HCT116 (cell line): ENCODE measurements at regions not wholly inside any gene's neighbourhood (a gene's known extent, or its start where the extent isn't known, plus 50 kb on each side); places are given as distances from the start of the nearest gene placed in this dataset.

Experiments used
- ATAC-seq: fragments of 200-7000 bp; cut with Tn5 transposase; 2 replicates; pipeline ENCODE4 v1.9.1; 2020; ENCODE audit warnings: mild to moderate bottlenecking, moderate library complexity
- BruUV-seq: library from RNA; stranded (reverse); fragments of 400-500 nt; replicated peaks from 2 replicates; lab custom pipeline; 2021; lab: Mats Ljungman, UMichigan
- CTCF ChIA-PET: fragments of 300-600 bp; sonication (Branson Sonifier 250); formaldehyde crosslinking; loops from one replicate; lab custom pipeline; 2021; ENCODE audit warnings: antibody characterized with exemption; lab: Charles Lee
- POLR2A ChIA-PET: fragments of 300-600, 350-600 bp; sonication (Branson Sonifier 250); formaldehyde crosslinking; loops from one replicate; lab custom pipeline; 2021; ENCODE audit warnings: antibody characterized with exemption; lab: Charles Lee
- RAD21 ChIA-PET, 2 experiments: fragments of 300-600 bp; sonication (Branson Sonifier 250); formaldehyde crosslinking; loops; one replicate each; lab custom pipeline; 2023; ENCODE audit warnings: low total read pairs in 2 of 2; ENCODE audit not compliant: uncharacterized antibody in 2 of 2, unreplicated experiment in 2 of 2, low non-redundant PET in 1 of 2; lab: Charles Lee
- DNase-seq: peaks from one replicate; pipeline ENCODE4 v3.0.0-alpha.2; 2010; ENCODE audit warnings: low read depth, low spot score
- H2AFZ ChIP-seq: fragments of 200-600 bp; shearing (Covaris generic), sonication (generic); 2 replicates; pipeline ENCODE4 v1.6.1; 2017; ENCODE audit warnings: low read depth, mixed run types, mixed read lengths, antibody characterized with exemption, low read length; ENCODE audit not compliant: poor library complexity, severe bottlenecking
- H3K27ac ChIP-seq: 2 replicates; pipeline ENCODE4 v1.5.1; 2012; ENCODE audit warnings: low read depth, low read length
- H3K27me3 ChIP-seq: fragments of 200-600 bp; sonication (generic); 2 replicates; pipeline ENCODE4 v1.6.1; 2016; ENCODE audit warnings: mixed run types, low read length, mixed read lengths; ENCODE audit not compliant: insufficient read depth
- H3K36me3 ChIP-seq, 2 experiments: fragments of 200-500 bp in 1 of 2; fragments of 200-600 bp in 1 of 2; sonication (Bioruptor generic) in 1 of 2; sonication (generic) in 1 of 2; 2 replicates each; pipeline versions ENCODE4 v1.5.1 to v1.6.1; 2014 to 2016; ENCODE audit warnings: low read length in 2 of 2, inconsistent platforms in 1 of 2, mixed read lengths in 1 of 2, mixed run types in 1 of 2; ENCODE audit not compliant: insufficient read depth in 2 of 2, control insufficient read depth in 1 of 2
- H3K4me1 ChIP-seq, 2 experiments: fragments of 200-600 bp in 1 of 2; sonication (generic) in 1 of 2; 2 replicates each; pipeline versions ENCODE4 v1.5.1 to v1.6.1; 2012 to 2017; ENCODE audit warnings: low read length in 2 of 2, inconsistent platforms in 1 of 2, mild to moderate bottlenecking in 1 of 2, mixed read lengths in 1 of 2, mixed run types in 1 of 2, moderate library complexity in 1 of 2; ENCODE audit not compliant: insufficient read depth in 2 of 2, control insufficient read depth in 1 of 2
- H3K4me2 ChIP-seq: fragments of 200-600 bp; sonication (generic); 2 replicates; pipeline ENCODE4 v1.6.1; 2017; ENCODE audit warnings: mixed run types, low read length, mixed read lengths
- H3K4me3 ChIP-seq, 2 experiments: fragments of 200-600 bp in 1 of 2; sonication (generic) in 1 of 2; replicated peaks in 1 of 2; 2 replicates each; pipeline ENCODE4 v1.5.1; 2011 to 2016; ENCODE audit warnings: low read length in 2 of 2, control low read depth in 1 of 2, low read depth in 1 of 2, mild to moderate bottlenecking in 1 of 2, mixed read lengths in 1 of 2, mixed run types in 1 of 2
- H3K79me2 ChIP-seq: fragments of 200-600 bp; sonication (generic); 2 replicates; pipeline ENCODE4 v1.6.1; 2017; ENCODE audit warnings: mild to moderate bottlenecking, mixed run types, low read length, moderate library complexity, mixed read lengths; ENCODE audit not compliant: insufficient read depth
- H3K9ac ChIP-seq: fragments of 200-600 bp; sonication (generic); 2 replicates; pipeline ENCODE4 v1.6.1; 2016; ENCODE audit warnings: low read length, mixed read lengths
- H3K9me2 ChIP-seq: fragments of 200-600 bp; sonication (generic), shearing (Covaris generic); 2 replicates; pipeline ENCODE4 v1.6.1; 2017; ENCODE audit warnings: mixed run types, mild to moderate bottlenecking, moderate library complexity; ENCODE audit not compliant: insufficient read depth
- H3K9me3 ChIP-seq, 2 experiments: fragments of 200-500 bp in 1 of 2; fragments of 200-600 bp in 1 of 2; sonication (Bioruptor generic) in 1 of 2; sonication (generic) in 1 of 2; 2 replicates each; pipeline ENCODE4 v1.6.1; 2014 to 2017; ENCODE audit warnings: low read length in 2 of 2, mixed read lengths in 2 of 2, inconsistent platforms in 1 of 2, low read depth in 1 of 2, mild to moderate bottlenecking in 1 of 2, mixed run types in 1 of 2, moderate library complexity in 1 of 2; ENCODE audit not compliant: control insufficient read depth in 1 of 2, insufficient read depth in 1 of 2
- H4K20me1 ChIP-seq: fragments of 200-600 bp; sonication (generic), shearing (Covaris generic); 2 replicates; pipeline ENCODE4 v1.6.1; 2017; ENCODE audit warnings: mixed run types, mild to moderate bottlenecking, moderate library complexity; ENCODE audit not compliant: insufficient read depth
- SIN3A ChIP-seq: IDR thresholded peaks from 2 replicates; pipeline ENCODE4 v1.6.1; 2012; ENCODE audit warnings: low read depth
- SP1 ChIP-seq: IDR thresholded peaks from 2 replicates; pipeline ENCODE4 v1.6.1; 2012; ENCODE audit warnings: low read depth
- ZNF274 ChIP-seq: fragments of 200-500 bp; sonication (Bioruptor generic); IDR thresholded peaks from 2 replicates; pipeline ENCODE4 v1.6.1; 2014; ENCODE audit warnings: mild to moderate bottlenecking, low read depth, low read length, inconsistent platforms
- intact Hi-C: fragments of 100-400 bp; cut with micrococcal nuclease; formaldehyde crosslinking; loops from 2 replicates; pipeline ENCODE4 v1.10.0; 2022
- TF ChIP-seq, protein P1 (sequence below), 3 experiments: fragments of 200-600 bp in 1 of 3; sonication (generic) in 1 of 3; IDR thresholded peaks in 2 of 3; conservative IDR thresholded peaks in 1 of 3; 2 replicates each; pipeline ENCODE4 v1.5.1; 2012 to 2017; ENCODE audit warnings: low read depth in 2 of 3, low read length in 2 of 3, antibody characterized with exemption in 1 of 3, borderline replicate concordance in 1 of 3, control low read depth in 1 of 3, mild to moderate bottlenecking in 1 of 3, mixed read lengths in 1 of 3, mixed run types in 1 of 3, moderate library complexity in 1 of 3; ENCODE audit not compliant: insufficient read depth in 1 of 3
- TF ChIP-seq, protein P2 (sequence below): IDR thresholded peaks from 2 replicates; pipeline ENCODE4 v1.6.1; 2011; ENCODE audit warnings: mild to moderate bottlenecking, low read length, moderate library complexity; ENCODE audit not compliant: insufficient replicate concordance; ENCODE audit errors: extremely low read depth

GRCh38 chr11:127496165-127496564 lies 495.6 kb upstream of the KIRREL3 start:
- ATAC-seq (no peak), DNase-seq (no peak)
- RAD21 ChIA-PET: no interaction called here
- no peak overlapping the region for H3K27ac ChIP-seq
- no peaks in the 10 kb centered on the region for H3K79me2 ChIP-seq
- H3K9ac ChIP-seq: no peak overlapping the region
- no peak overlapping the region for H3K4me2 ChIP-seq
- no peaks in the 10 kb centered on the region for H4K20me1 ChIP-seq
- H3K4me1 ChIP-seq: no peaks in the 10 kb centered on the region
- H3K9me2 ChIP-seq: no peaks in the 10 kb centered on the region
- H3K9me3 ChIP-seq: peaks cover 0 to 14% of the 10 kb centered on the region in 2 experiments; a peak in 2 of 4 replicates
- no peak overlapping the region for H2AFZ ChIP-seq
- no peaks in the 10 kb centered on the region for H3K27me3 ChIP-seq
- no peak overlapping the region for H3K4me3 ChIP-seq
- no TSS peak for BruUV-seq
- TF ChIP-seq SP1 (no peak), SIN3A (no peak), ZNF274 (no peak)
- TF ChIP-seq, protein P1, sequence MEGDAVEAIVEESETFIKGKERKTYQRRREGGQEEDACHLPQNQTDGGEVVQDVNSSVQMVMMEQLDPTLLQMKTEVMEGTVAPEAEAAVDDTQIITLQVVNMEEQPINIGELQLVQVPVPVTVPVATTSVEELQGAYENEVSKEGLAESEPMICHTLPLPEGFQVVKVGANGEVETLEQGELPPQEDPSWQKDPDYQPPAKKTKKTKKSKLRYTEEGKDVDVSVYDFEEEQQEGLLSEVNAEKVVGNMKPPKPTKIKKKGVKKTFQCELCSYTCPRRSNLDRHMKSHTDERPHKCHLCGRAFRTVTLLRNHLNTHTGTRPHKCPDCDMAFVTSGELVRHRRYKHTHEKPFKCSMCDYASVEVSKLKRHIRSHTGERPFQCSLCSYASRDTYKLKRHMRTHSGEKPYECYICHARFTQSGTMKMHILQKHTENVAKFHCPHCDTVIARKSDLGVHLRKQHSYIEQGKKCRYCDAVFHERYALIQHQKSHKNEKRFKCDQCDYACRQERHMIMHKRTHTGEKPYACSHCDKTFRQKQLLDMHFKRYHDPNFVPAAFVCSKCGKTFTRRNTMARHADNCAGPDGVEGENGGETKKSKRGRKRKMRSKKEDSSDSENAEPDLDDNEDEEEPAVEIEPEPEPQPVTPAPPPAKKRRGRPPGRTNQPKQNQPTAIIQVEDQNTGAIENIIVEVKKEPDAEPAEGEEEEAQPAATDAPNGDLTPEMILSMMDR (IDR thresholded peaks at IDR 0.05 in 2 of 3, conservative IDR thresholded peaks at IDR 0.05 in 1 of 3; ENCODE audit: borderline replicate concordance in 1 of 3, insufficient read depth in 1 of 3, low read depth in 2 of 3, low read length in 2 of 3): no peak
- TF ChIP-seq, protein P2, sequence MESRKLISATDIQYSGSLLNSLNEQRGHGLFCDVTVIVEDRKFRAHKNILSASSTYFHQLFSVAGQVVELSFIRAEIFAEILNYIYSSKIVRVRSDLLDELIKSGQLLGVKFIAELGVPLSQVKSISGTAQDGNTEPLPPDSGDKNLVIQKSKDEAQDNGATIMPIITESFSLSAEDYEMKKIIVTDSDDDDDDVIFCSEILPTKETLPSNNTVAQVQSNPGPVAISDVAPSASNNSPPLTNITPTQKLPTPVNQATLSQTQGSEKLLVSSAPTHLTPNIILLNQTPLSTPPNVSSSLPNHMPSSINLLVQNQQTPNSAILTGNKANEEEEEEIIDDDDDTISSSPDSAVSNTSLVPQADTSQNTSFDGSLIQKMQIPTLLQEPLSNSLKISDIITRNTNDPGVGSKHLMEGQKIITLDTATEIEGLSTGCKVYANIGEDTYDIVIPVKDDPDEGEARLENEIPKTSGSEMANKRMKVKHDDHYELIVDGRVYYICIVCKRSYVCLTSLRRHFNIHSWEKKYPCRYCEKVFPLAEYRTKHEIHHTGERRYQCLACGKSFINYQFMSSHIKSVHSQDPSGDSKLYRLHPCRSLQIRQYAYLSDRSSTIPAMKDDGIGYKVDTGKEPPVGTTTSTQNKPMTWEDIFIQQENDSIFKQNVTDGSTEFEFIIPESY: no peak
- POLR2A ChIA-PET: no interaction called here
- H3K36me3 ChIP-seq: no peaks in the 10 kb centered on the region
- intact Hi-C loops: no loop called here
- CTCF ChIA-PET: no interaction called here
